ENCODE measurements at regions not wholly inside any gene's neighbourhood (a gene's known extent, or its start where the extent isn't known, plus 50 kb on each side); places are given as distances from the start of the nearest gene placed in this dataset.

DNA sequence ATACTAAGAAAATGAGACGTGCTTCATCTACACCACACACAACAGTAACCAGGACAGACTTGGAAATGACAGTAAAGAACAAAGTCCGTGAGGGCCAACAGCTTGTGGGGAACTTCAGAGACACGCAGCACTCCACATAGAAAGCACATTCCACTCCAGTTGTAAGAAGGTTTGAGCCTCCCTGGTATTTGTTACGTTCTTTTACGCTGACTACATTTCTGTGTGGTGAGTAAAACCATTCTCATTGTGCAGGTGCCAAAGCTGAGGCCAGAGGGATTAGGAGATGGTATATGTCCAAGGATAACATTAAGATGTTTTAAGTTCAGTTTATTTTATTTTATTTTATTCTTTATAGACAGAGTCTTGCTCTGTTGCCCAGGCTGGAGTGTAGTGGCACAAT lies 1189.9 kb downstream of the UQCRFS1 start:
- H3K27ac ChIP-seq, result no peak overlapping the region
- H3K27me3 ChIP-seq, result no peaks in the 10 kb centered on the region
- WGBS, 3 donors, result 58 to 76% (median 70%) methylated on average over 5 of the region's 5 CpGs
- DNase-seq, result no peak
- H3K9me3 ChIP-seq, result no peaks in the 10 kb centered on the region
- H3K4me1 ChIP-seq (ENCODE audit: insufficient read depth), result no peaks in the 10 kb centered on the region
- no peak for TF ChIP-seq EP300 (IDR thresholded peaks at IDR 0.05)
- no peak for TF ChIP-seq POLR2A (IDR thresholded peaks at IDR 0.05)
- TF ChIP-seq CTCF (IDR thresholded peaks at IDR 0.05), result no peak
- intact Hi-C loops (cut with DNase I), result no loop called here
- no peak overlapping the region for H3K4me3 ChIP-seq
- no peaks in the 10 kb centered on the region for H3K36me3 ChIP-seq

DNA sequence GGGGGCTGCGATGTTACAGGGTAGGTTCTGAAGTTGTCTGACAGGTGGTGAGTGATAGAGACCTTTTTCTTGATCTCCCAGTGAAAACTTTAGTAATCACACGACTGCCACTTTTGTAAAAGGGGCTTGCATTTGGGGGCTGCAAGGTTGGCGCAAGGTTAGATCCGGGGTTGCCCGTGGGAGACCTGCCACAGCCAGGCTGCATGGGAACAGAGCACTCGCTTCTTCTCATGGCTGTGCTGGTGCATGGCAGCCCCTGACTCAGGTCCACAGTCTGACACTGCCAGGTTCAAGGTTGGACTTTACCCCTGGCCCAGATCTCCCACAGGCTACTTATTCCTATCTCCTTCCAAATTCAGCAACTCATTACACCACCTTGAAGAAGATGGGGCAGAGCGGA lies 1190.4 kb downstream of the UQCRFS1 start:
- H3K4me3 ChIP-seq, result no peak overlapping the region
- H3K27me3 ChIP-seq, result no peaks in the 10 kb centered on the region
- H3K36me3 ChIP-seq, result no peaks in the 10 kb centered on the region
- H3K9me3 ChIP-seq, result no peaks in the 10 kb centered on the region
- 77 to 94% (median 78%) methylated on average over 7 of the region's 7 CpGs for WGBS, 3 donors
- no peak overlapping the region for H3K27ac ChIP-seq
- intact Hi-C loops (cut with DNase I), result no loop called here
- DNase-seq, result no peak
- no peak for TF ChIP-seq CTCF (IDR thresholded peaks at IDR 0.05)
- TF ChIP-seq EP300 (IDR thresholded peaks at IDR 0.05), result no peak
- TF ChIP-seq POLR2A (IDR thresholded peaks at IDR 0.05), result no peak
- no peaks in the 10 kb centered on the region for H3K4me1 ChIP-seq (ENCODE audit: insufficient read depth)

- no peaks in the 10 kb centered on the region for H3K36me3 ChIP-seq
- H3K27me3 ChIP-seq, result no peaks in the 10 kb centered on the region
- no peaks in the 10 kb centered on the region for H3K9me3 ChIP-seq
- no peak overlapping the region for H3K4me3 ChIP-seq
- no peak for DNase-seq
- 69 to 76% (median 74%) methylated on average over 8 of the region's 8 CpGs for WGBS, 3 donors
- H3K27ac ChIP-seq, result no peak overlapping the region
- TF ChIP-seq CTCF (IDR thresholded peaks at IDR 0.05) (no peak), POLR2A (IDR thresholded peaks at IDR 0.05) (no peak), EP300 (IDR thresholded peaks at IDR 0.05) (no peak)
- H3K4me1 ChIP-seq (ENCODE audit: insufficient read depth), result no peaks in the 10 kb centered on the region
- intact Hi-C loops (cut with DNase I), result no loop called here
Observed at GRCh38 chr19:28021259-28022185, 1191.4 kb downstream of the UQCRFS1 start.

DNA sequence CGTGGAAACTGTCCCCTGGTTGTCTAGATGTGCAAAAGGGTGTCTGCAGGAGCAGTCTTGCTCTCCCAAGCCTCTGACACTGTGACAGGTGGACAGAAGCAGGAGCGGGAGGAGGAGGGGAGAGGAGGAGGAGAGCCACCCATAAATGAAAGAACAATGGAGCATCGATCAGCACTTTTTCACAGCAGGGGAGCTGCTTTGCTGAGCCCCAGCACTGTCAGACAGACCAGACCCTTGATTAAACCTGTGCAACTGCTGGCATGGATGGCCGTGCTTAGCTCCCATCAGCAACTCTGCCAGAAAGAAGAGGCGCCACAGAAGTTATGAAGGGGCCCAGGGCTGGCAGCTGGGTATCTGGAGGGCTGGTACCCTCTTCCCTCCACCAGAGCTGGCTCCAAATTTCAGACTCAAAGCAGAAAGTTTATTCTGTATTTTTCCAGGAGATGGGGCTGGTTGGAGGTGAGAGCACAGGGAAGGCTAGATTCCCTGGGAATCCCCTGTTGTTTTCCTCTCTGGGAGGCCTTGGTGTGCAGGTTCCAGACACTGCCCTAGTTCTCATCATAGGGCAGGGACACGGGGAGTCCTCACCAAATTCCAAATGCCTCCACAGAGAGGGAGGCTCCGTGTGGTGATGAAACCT lies 1192.2 kb downstream of the UQCRFS1 start:
- no peak overlapping the region for H3K4me3 ChIP-seq
- DNase-seq, result no peak
- H3K36me3 ChIP-seq, result no peaks in the 10 kb centered on the region
- no peaks in the 10 kb centered on the region for H3K4me1 ChIP-seq (ENCODE audit: insufficient read depth)
- 49 to 62% (median 53%) methylated on average over 7 of the region's 7 CpGs for WGBS, 3 donors
- no peaks in the 10 kb centered on the region for H3K27me3 ChIP-seq
- H3K9me3 ChIP-seq, result no peaks in the 10 kb centered on the region
- TF ChIP-seq EP300 (IDR thresholded peaks at IDR 0.05), result no peak
- H3K27ac ChIP-seq, result no peak overlapping the region
- intact Hi-C loops (cut with DNase I), result no loop called here

DNA sequence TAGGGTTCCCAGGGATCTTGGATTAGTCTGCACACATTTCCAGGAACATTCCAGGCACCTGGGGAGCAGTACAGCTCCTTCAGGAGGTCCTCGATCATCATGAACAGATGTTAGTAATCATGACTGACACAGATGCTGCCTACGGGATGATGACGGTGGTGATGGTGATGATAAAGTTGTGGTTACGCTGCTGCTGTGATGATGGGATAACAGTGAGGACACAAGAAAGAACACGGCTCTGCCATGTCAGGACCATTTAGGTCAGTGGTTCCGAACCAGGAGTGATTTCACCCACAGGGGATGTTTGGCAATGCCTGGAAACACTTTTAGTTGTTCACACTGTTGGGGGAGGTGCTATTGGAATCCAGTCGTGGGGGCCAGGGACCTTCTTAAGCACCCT lies 1193.0 kb downstream of the UQCRFS1 start:
- no peak overlapping the region for H3K27ac ChIP-seq
- H3K36me3 ChIP-seq, result no peaks in the 10 kb centered on the region
- H3K9me3 ChIP-seq, result no peaks in the 10 kb centered on the region
- H3K4me3 ChIP-seq, result no peak overlapping the region
- TF ChIP-seq POLR2A (IDR thresholded peaks at IDR 0.05), result no peak
- TF ChIP-seq CTCF (IDR thresholded peaks at IDR 0.05), result no peak
- no peak for TF ChIP-seq EP300 (IDR thresholded peaks at IDR 0.05)
- 63 to 64% (median 64%) methylated on average over 7 of the region's 7 CpGs for WGBS, 3 donors
- no peaks in the 10 kb centered on the region for H3K4me1 ChIP-seq (ENCODE audit: insufficient read depth)
- no peaks in the 10 kb centered on the region for H3K27me3 ChIP-seq
- intact Hi-C loops (cut with DNase I), result no loop called here
- DNase-seq, result no peak
